ENCODE measurements at regions not wholly inside any gene's neighbourhood (a gene's known extent, or its start where the extent isn't known, plus 50 kb on each side); places are given as distances from the start of the nearest gene placed in this dataset.
"Not testable (repeated sequence)": the region's sequence is repeated elsewhere in the genome, so short reads cannot be mapped to it uniquely, and the experiment has no call there.

- H3K9ac ChIP-seq (ENCODE audit: insufficient read length, low read depth) = no peak overlapping the region
- no peak for TF ChIP-seq YY1 (IDR thresholded peaks at IDR 0.05; ENCODE audit: insufficient read depth, insufficient read length)
- no peak for TF ChIP-seq ZNF274 (IDR thresholded peaks at IDR 0.05; ENCODE audit: low read depth, low read length)
- TF ChIP-seq SUZ12 (IDR thresholded peaks at IDR 0.05; ENCODE audit: extremely low read depth, insufficient read depth, insufficient read length) = no peak
- no peaks in the 10 kb centered on the region for H3K9me3 ChIP-seq (ENCODE audit: insufficient read depth, low read length)
- no peaks in the 10 kb centered on the region for H3K4me1 ChIP-seq (ENCODE audit: insufficient read depth, insufficient read length)
- no peak overlapping the region for H3K4me3 ChIP-seq (ENCODE audit: insufficient read length, low read depth)
- H3K27me3 ChIP-seq (ENCODE audit: insufficient read depth, insufficient read length) = no peaks in the 10 kb centered on the region
- DNase-seq (ENCODE audit: low read depth, low spot score) = no peak
- H3K36me3 ChIP-seq (ENCODE audit: insufficient read depth, insufficient read length, low read length) = no peaks in the 10 kb centered on the region
Measured at GRCh38 chr1:112841825-112842224, 114.2 kb downstream of the SLC16A1 start.

DNA sequence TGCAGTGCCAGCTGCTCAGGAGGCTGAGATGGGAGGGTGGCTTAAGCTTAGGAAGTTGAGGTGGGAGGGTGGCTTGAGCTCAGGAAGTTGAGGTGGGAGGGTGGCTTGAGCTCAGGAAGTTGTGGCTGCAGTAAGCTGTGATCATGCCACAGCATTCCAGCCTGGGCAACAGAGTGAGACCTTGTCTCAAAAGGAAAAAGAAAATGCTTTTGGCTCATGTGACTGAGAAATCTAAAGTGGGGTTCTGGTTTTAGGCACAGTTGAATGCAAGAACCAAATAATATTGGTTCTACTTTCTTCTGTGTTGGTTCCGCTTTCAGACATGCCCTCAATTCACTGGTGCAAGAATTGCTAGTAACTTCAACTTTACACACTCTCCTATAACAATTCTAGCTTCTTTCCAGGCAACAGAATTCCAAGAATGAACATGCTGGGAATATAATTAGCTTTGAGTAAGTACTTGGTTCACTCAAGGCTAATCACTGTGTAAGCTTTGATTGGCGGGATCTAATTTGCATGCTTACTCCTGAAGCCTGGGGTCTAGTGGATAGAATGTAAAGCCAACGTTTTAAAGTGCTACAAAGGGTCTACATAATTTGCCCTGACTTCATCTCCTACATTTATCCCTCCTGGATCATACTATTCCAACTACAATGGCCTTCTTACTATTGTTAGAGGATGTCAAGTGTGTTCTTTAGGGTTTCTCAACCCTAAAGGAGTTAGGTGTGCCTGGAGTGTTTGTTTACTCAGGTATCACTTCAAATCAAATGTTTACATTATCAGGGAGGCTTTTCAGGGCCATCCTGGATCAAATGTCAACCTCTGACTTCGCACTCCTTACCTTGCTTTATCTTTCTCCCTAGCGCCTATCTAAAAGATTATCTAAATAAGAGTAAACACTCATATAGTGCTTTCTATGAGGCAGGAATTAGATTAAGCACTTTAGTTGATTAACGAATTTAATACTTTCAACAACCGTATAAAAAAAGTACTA, 115.1 kb downstream of the SLC16A1 start:
- no peaks in the 10 kb centered on the region for H3K4me1 ChIP-seq (ENCODE audit: insufficient read depth, insufficient read length)
- no peak overlapping the region for H3K9ac ChIP-seq (ENCODE audit: insufficient read length, low read depth)
- DNase-seq (ENCODE audit: low read depth, low spot score) = no peak
- no peak overlapping the region for H3K4me3 ChIP-seq (ENCODE audit: insufficient read length, low read depth)
- TF ChIP-seq SUZ12 (IDR thresholded peaks at IDR 0.05; ENCODE audit: extremely low read depth, insufficient read depth, insufficient read length) = no peak
- no peak for TF ChIP-seq ZNF274 (IDR thresholded peaks at IDR 0.05; ENCODE audit: low read depth, low read length)
- TF ChIP-seq YY1 (IDR thresholded peaks at IDR 0.05; ENCODE audit: insufficient read depth, insufficient read length) = no peak
- H3K27me3 ChIP-seq (ENCODE audit: insufficient read depth, insufficient read length) = no peaks in the 10 kb centered on the region
- no peaks in the 10 kb centered on the region for H3K9me3 ChIP-seq (ENCODE audit: insufficient read depth, low read length)
- no peaks in the 10 kb centered on the region for H3K36me3 ChIP-seq (ENCODE audit: insufficient read depth, insufficient read length, low read length)

- Histone ChIP-seq H3K4me3 (ENCODE audit: insufficient read length, low read depth) (no peak overlapping the region), H3K9me3 (ENCODE audit: insufficient read depth, low read length) (no peaks in the 10 kb centered on the region), H3K4me1 (ENCODE audit: insufficient read depth, insufficient read length) (peaks cover 4% of the 10 kb centered on the region), H3K9ac (ENCODE audit: insufficient read length, low read depth) (no peak overlapping the region), H3K36me3 (ENCODE audit: insufficient read depth, insufficient read length, low read length) (no peaks in the 10 kb centered on the region), H3K27me3 (ENCODE audit: insufficient read depth, insufficient read length) (no peaks in the 10 kb centered on the region)
- TF ChIP-seq ZNF274 (IDR thresholded peaks at IDR 0.05; ENCODE audit: low read depth, low read length) (no peak), YY1 (IDR thresholded peaks at IDR 0.05; ENCODE audit: insufficient read depth, insufficient read length) (no peak), SUZ12 (IDR thresholded peaks at IDR 0.05; ENCODE audit: extremely low read depth, insufficient read depth, insufficient read length) (no peak)
- no peak for DNase-seq (ENCODE audit: low read depth, low spot score)
Measured at GRCh38 chr1:112836642-112837041, 119.4 kb downstream of the SLC16A1 start.

- Histone ChIP-seq H3K9me3 (ENCODE audit: insufficient read depth, low read length) (0 out of 2 replicates have a peak, but pooled peaks cover 8% of the 10 kb centered on the region), H3K4me1 (ENCODE audit: insufficient read depth, insufficient read length) (peaks cover 4% of the 10 kb centered on the region), H3K27me3 (ENCODE audit: insufficient read depth, insufficient read length) (no peaks in the 10 kb centered on the region), H3K36me3 (ENCODE audit: insufficient read depth, insufficient read length, low read length) (no peaks in the 10 kb centered on the region), H3K4me3 (ENCODE audit: insufficient read length, low read depth) (no peak overlapping the region), H3K9ac (ENCODE audit: insufficient read length, low read depth) (no peak overlapping the region)
- no peak for TF ChIP-seq YY1 (IDR thresholded peaks at IDR 0.05; ENCODE audit: insufficient read depth, insufficient read length)
- TF ChIP-seq ZNF274 (IDR thresholded peaks at IDR 0.05; ENCODE audit: low read depth, low read length) = no peak
- TF ChIP-seq SUZ12 (IDR thresholded peaks at IDR 0.05; ENCODE audit: extremely low read depth, insufficient read depth, insufficient read length) = no peak
- no peak for DNase-seq (ENCODE audit: low read depth, low spot score)
Measured at GRCh38 chr1:112833806-112834205, 118.7 kb upstream of the PPM1J start.

GRCh38 chr1:112832259-112832658, 117.1 kb upstream of the PPM1J start:
- not testable (repeated sequence) for H3K27me3 ChIP-seq (ENCODE audit: insufficient read depth, insufficient read length); H3K9me3 ChIP-seq (ENCODE audit: insufficient read depth, low read length); H3K9ac ChIP-seq (ENCODE audit: insufficient read length, low read depth); DNase-seq (ENCODE audit: low read depth, low spot score); H3K36me3 ChIP-seq (ENCODE audit: insufficient read depth, insufficient read length, low read length); H3K4me3 ChIP-seq (ENCODE audit: insufficient read length, low read depth); H3K4me1 ChIP-seq (ENCODE audit: insufficient read depth, insufficient read length)

DNA sequence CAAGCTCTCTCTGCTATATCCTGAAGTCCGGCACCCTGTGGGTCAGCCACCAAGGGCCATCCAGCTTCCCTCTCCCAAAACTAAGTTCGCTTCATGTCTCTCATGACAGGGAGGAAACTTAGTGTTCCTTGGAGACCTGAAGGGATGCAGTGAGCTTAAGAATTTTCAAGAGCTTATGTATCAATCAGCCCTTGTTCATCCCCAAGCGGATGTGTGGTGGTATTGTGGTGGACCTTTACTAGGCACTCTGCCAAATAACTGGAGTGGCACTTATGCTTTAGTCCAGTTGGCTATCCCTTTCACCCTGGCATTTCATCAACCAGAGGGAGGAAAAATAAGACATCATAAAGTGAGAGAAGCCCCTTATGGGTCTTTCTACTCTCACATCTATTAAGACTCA, 114.6 kb upstream of the PPM1J start:
- H3K27me3 ChIP-seq (ENCODE audit: insufficient read depth, insufficient read length); H3K4me1 ChIP-seq (ENCODE audit: insufficient read depth, insufficient read length); DNase-seq (ENCODE audit: low read depth, low spot score); H3K36me3 ChIP-seq (ENCODE audit: insufficient read depth, insufficient read length, low read length); H3K9ac ChIP-seq (ENCODE audit: insufficient read length, low read depth); H3K9me3 ChIP-seq (ENCODE audit: insufficient read depth, low read length); H3K4me3 ChIP-seq (ENCODE audit: insufficient read length, low read depth): not testable (repeated sequence)

DNA sequence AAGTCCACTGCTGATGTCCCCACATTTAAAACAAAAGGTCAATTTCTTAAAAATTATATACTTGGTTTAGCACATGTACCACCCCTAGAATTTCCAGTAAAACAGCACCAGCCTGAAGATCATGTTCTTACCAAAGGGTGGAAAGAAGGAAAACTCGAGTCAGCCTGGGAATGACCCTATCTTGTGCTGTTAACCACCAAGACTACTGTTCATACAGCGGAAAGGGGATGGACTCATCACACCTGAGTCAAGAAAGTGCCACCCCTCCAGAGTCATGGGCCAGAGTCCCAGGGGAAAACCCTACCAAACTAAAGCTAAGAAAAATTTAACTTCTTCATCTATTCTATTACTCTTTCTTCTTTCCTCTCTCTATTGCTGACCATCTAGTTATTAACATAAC, 113.6 kb upstream of the PPM1J start:
- H3K27me3 ChIP-seq (ENCODE audit: insufficient read depth, insufficient read length) = no peaks in the 10 kb centered on the region
- DNase-seq (ENCODE audit: low read depth, low spot score) = no peak
- peaks cover 16% of the 10 kb centered on the region; the same call in 1 of the 2 replicates for H3K9me3 ChIP-seq (ENCODE audit: insufficient read depth, low read length)
- H3K9ac ChIP-seq (ENCODE audit: insufficient read length, low read depth) = no peak overlapping the region
- peaks cover 1% of the 10 kb centered on the region for H3K36me3 ChIP-seq (ENCODE audit: insufficient read depth, insufficient read length, low read length)
- H3K4me1 ChIP-seq (ENCODE audit: insufficient read depth, insufficient read length) = peaks cover 7% of the 10 kb centered on the region
- H3K4me3 ChIP-seq (ENCODE audit: insufficient read length, low read depth) = no peak overlapping the region
- TF ChIP-seq ZNF274 (IDR thresholded peaks at IDR 0.05; ENCODE audit: low read depth, low read length) (no peak), SUZ12 (IDR thresholded peaks at IDR 0.05; ENCODE audit: extremely low read depth, insufficient read depth, insufficient read length) (no peak), YY1 (IDR thresholded peaks at IDR 0.05; ENCODE audit: insufficient read depth, insufficient read length) (no peak)

- not testable (repeated sequence) for H3K4me1 ChIP-seq (ENCODE audit: insufficient read depth, insufficient read length); H3K4me3 ChIP-seq (ENCODE audit: insufficient read length, low read depth); H3K9ac ChIP-seq (ENCODE audit: insufficient read length, low read depth); DNase-seq (ENCODE audit: low read depth, low spot score); H3K36me3 ChIP-seq (ENCODE audit: insufficient read depth, insufficient read length, low read length); H3K27me3 ChIP-seq (ENCODE audit: insufficient read depth, insufficient read length)
- H3K9me3 ChIP-seq (ENCODE audit: insufficient read depth, low read length) = peaks cover 20% of the 10 kb centered on the region; the same call in 1 of the 2 replicates
Measured at GRCh38 chr1:112827391-112827790, 112.3 kb upstream of the PPM1J start.
